ENCODE measurements at regions not wholly inside any gene's neighbourhood (a gene's known extent, or its start where the extent isn't known, plus 50 kb on each side); places are given as distances from the start of the nearest gene placed in this dataset.

GRCh38 chr2:126990200-126990599, 91.5 kb downstream of the TEX51 start:
- no peak for DNase-seq (ENCODE audit: low spot score)
- CTCF ChIA-PET: no interaction called here
- TF ChIP-seq, protein P1, sequence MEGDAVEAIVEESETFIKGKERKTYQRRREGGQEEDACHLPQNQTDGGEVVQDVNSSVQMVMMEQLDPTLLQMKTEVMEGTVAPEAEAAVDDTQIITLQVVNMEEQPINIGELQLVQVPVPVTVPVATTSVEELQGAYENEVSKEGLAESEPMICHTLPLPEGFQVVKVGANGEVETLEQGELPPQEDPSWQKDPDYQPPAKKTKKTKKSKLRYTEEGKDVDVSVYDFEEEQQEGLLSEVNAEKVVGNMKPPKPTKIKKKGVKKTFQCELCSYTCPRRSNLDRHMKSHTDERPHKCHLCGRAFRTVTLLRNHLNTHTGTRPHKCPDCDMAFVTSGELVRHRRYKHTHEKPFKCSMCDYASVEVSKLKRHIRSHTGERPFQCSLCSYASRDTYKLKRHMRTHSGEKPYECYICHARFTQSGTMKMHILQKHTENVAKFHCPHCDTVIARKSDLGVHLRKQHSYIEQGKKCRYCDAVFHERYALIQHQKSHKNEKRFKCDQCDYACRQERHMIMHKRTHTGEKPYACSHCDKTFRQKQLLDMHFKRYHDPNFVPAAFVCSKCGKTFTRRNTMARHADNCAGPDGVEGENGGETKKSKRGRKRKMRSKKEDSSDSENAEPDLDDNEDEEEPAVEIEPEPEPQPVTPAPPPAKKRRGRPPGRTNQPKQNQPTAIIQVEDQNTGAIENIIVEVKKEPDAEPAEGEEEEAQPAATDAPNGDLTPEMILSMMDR (conservative IDR thresholded peaks at IDR 0.05; ENCODE audit: low read depth): no peak
- no peak overlapping the region for H3K27ac ChIP-seq
- POLR2A ChIA-PET (ENCODE audit: low non-redundant PET): no interaction called here

DNA sequence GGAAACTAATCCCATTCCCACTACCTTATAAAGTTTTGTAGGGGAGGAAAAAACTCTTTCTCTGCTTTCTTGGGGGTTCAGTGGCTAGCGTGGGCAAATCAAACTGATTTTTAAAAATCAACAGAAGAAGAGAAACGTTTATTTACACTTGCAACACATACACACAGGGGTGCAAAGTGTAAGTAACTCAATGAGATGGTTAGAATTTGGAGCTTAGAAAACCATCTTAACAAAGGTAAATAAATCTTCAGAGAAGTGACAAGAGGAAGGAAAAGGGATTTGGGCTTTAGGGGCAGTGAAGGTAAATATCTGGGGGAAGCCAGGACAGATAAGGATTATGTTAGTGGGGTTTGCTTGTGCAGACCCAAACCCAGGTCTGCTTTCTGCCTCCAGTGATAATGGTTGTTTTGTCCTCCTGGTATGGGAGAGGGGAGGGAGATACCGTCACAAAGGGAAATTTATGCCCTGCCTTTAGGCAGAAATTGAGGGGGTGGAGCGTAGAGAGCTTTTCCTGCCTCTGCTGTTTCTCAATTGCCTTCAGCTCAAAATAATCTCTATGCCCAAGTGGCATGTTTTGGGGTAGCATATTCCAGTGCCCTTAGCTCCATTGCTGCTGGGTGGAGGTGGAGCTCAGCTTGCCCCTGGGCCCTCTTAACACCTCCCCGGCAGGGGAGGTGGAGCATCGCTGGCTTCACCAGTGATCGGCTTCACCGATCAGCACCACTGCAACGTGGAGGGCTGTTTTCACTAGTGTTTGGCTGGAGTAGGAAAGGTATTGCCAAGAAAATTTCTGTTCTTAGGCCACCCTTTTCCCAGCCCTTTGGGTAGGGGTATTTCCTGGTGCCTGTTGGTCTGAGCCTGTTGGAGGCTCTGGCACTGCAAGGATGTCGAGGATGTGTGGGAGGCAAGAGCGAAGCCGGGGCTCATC, 92.2 kb downstream of the TEX51 start:
- DNase-seq (ENCODE audit: low spot score): no peak
- ChIA-PET POLR2A (ENCODE audit: low non-redundant PET) (no interaction called here), CTCF (no interaction called here)
- no peak overlapping the region for H3K27ac ChIP-seq
- TF ChIP-seq, protein P1 (conservative IDR thresholded peaks at IDR 0.05; ENCODE audit: low read depth): no peak

DNA sequence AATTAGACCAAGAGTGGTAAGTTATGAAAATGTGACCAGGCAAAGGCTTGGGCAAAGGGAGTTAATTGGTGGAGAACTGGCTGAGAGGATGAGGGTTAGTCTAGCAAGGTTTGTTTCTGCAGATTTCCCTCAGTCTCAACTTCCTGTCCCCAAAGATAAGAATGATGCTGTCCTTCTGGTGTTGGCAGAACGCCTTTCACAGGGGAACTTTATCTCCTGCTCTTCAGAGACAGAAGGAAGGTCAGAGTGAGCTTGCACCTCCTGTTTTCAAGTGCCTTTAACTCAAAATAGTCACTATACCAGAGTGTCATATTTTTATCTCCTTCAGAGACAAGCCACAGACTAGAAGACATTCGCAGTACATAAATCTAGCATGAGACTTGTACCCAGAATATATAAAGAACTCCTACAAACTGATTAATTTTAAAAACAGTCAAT, 95.7 kb downstream of the TEX51 start:
- TF ChIP-seq, protein P1 (conservative IDR thresholded peaks at IDR 0.05; ENCODE audit: low read depth): no peak
- CTCF ChIA-PET: no interaction called here
- DNase-seq (ENCODE audit: low spot score): no peak
- POLR2A ChIA-PET (ENCODE audit: low non-redundant PET): no interaction called here
- no peak overlapping the region for H3K27ac ChIP-seq

DNA sequence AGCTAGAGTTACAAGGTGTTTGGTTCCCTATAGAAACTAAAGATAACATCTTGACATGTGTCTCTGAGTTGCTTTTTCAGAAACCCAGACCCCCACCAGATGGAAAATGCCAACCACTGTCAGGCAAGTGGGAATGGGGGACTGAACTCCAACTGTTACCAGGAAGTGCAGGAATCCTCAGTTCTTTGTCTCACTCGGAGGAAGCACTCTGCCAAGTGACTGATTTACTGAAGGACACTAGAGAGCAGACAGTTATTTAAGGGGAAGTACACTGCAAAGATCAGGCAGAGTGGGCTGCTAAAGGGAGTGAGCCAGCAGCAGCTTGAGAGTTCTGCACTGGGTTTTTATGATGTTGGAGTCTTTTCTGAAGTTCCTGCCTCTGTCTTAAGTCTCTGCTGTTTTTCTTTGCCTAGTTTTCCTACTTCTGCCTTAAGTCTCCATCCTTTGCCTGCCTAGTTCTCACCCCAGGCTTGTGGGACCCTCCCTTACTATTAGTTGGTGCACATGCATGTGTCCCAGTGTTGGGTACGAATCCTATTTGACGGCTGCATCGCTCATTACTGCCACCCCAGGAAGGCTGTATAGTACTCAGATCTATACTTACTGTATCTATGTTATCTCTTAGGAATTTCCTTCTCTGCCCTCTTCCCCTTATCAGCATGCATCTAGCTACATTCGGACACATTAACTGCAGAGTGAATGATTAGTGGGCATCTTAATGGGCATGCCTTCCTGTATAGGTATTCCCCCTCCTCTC, 97.1 kb downstream of the TEX51 start:
- POLR2A ChIA-PET (ENCODE audit: low non-redundant PET): no interaction called here
- H3K27ac ChIP-seq: no peak overlapping the region
- CTCF ChIA-PET: interaction anchor here (0.6 kb wide), 1 partner anchor 40 kb away, joined by 3 read pairs; no protein-coding TSS in a partner anchor
- no peak for DNase-seq (ENCODE audit: low spot score)
- TF ChIP-seq, protein P1 (conservative IDR thresholded peaks at IDR 0.05; ENCODE audit: low read depth): no peak

DNA sequence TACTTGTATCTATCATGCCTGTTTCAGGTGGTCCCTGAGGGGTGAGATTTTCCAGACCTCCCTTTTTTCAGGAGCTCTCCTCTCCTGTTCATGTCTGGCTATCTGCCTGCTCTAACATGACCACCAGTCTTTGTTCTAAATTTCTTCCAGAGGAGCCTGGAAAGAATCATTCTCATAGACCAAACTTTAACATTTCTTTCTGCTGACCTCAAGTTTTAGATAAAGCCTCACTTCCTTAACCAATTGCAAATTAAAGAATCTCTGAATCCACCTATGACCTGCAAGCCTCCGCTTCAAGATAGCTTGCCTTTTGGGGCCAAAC, 97.6 kb downstream of the TEX51 start:
- H3K27ac ChIP-seq: no peak overlapping the region
- CTCF ChIA-PET: interaction anchor here (0.6 kb wide), 1 partner anchor 40 kb away, joined by 3 read pairs; no protein-coding TSS in a partner anchor
- no peak for DNase-seq (ENCODE audit: low spot score)
- TF ChIP-seq, protein P1 (conservative IDR thresholded peaks at IDR 0.05; ENCODE audit: low read depth): no peak
- POLR2A ChIA-PET (ENCODE audit: low non-redundant PET): no interaction called here

Measured in RWPE1 (cell line).